Astrocyte of the spinal cord (primary cell): ENCODE measurements at regions not wholly inside any gene's neighbourhood (a gene's known extent, or its start where the extent isn't known, plus 50 kb on each side); places are given as distances from the start of the nearest gene placed in this dataset.
"Not testable (repeated sequence)": the region's sequence is repeated elsewhere in the genome, so short reads cannot be mapped to it uniquely, and the experiment has no call there.

Experiments used
- DNase-seq: peaks from one replicate; pipeline ENCODE4 v3.0.0; 2011; ENCODE audit warnings: low read depth, low spot score
- H3K4me3 ChIP-seq: 2 replicates; pipeline ENCODE4 v1.5.1; 2011; ENCODE audit warnings: low read depth, mild to moderate bottlenecking, low read length, moderate library complexity
- in situ Hi-C: cut with HindIII; loops from 2 replicates; pipeline ENCODE4 v1.10.0; 2017; ENCODE audit warnings: low sequenced_read_pairs

DNA sequence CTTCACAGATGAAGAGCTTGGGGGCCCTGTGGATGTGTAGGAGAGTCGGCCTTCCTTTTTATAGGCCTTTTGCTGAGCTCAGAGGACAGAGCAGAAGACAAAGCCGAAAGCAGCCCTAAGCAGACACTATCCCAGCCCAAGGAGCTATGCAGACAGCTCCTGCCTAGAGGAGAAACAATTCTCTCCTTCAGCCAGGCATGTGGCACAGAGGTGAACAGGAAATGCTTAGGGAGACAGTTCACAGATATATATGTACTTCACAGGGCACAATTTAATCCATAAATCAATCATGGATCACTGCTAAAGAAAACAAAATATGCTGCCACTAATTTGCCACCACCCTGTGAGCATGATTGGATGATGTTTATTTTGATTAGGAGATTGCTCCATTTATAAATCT is 164.5 kb upstream of the PLGLB2 start:
- DNase-seq, H3K4me3 ChIP-seq, in situ Hi-C loops: not testable (repeated sequence)

DNA sequence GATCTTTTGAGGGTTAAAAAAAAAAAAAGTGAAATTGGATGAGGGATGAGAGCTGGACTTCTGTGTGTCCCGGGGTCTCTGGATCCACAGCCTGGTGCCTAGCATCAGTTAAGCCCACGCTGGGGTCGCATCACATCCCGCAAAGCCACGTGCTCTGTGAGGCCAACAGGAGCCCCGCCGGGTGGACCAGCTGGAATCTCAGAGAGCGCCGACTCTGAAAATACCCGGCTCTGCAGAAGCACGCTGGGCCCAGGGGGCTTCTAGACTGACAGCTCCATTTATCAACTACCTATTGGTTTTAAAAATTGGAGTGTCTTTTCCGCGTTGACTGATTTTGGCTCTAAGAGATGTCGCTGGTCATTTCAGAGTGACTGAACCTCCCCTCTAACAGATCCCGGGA is 164.1 kb upstream of the PLGLB2 start:
- in situ Hi-C loops, H3K4me3 ChIP-seq, DNase-seq: not testable (repeated sequence)

DNA sequence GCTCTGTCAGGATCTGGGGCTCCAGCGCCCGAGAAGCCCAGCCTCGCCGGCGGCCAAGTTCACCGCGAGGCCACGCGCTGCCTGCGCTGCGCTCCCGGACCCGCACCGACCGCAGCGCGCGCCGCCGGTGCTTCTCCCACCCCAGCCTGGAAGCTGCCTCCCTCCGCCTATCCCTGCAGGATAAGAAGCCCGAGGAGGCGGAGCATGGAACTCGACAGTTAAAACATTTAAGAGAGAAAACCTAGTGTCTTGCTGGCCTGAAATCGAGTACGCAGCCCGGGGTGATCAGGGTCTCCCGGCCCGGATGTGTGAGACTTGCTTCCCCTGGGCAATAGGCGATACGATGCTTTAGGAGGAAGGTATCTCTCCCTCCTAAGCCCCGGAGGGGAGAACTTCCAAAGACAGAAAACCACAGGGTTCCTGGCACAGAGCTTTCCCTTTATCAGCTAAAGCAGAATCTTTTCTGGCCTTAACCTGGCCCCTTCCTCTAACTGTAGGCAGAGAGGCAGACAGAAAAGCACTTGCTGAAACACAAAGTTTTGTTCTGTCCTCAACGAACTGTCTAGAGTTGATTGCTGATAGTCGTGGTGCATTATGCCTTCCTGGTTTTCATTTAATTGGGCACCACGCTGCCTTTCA is 163.5 kb upstream of the PLGLB2 start:
- H3K4me3 ChIP-seq, in situ Hi-C loops: not testable (repeated sequence)
- peak; percentile 35 for DNase-seq

DNA sequence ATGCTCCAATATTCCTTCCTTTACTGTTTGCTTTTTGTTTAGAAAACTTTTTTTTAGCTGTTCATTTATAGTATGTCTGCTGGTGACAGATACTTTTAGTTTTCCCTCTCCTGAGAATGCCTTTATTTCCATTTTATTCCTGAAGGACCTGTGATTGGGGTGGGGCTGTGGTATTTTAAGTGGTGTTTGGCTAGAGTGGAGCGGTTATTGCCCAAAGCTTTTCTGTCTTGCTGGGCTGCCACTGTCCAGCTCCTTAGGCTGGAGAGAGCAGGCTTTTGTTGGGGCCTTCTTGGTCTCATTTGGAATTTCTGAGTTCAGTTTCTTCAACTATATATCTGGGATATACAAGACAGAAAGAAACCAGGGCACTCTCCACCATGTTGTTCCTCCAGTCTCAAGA is 160.0 kb upstream of the PLGLB2 start:
- DNase-seq, in situ Hi-C loops, H3K4me3 ChIP-seq: not testable (repeated sequence)

DNA sequence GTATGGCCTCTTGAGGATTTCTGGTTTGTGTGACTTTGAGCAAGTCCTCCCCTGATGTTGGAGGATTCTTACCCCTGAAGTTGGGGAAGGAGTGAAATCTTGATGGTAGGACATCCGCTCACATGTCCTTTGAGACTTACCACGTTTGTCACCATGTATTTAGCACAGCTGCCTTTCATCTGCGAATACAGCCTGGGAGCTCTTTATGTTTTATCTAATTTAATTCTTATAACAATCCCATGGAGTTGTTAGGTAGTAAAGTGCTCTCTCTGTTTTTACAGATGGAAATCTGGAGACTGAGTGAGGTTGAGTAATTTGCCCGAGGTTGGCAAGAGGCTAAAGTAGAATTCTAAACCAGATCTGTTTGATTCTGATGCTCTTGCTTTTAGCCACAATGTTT is 154.9 kb upstream of the PLGLB2 start:
- in situ Hi-C loops, H3K4me3 ChIP-seq, DNase-seq: not testable (repeated sequence)

DNA sequence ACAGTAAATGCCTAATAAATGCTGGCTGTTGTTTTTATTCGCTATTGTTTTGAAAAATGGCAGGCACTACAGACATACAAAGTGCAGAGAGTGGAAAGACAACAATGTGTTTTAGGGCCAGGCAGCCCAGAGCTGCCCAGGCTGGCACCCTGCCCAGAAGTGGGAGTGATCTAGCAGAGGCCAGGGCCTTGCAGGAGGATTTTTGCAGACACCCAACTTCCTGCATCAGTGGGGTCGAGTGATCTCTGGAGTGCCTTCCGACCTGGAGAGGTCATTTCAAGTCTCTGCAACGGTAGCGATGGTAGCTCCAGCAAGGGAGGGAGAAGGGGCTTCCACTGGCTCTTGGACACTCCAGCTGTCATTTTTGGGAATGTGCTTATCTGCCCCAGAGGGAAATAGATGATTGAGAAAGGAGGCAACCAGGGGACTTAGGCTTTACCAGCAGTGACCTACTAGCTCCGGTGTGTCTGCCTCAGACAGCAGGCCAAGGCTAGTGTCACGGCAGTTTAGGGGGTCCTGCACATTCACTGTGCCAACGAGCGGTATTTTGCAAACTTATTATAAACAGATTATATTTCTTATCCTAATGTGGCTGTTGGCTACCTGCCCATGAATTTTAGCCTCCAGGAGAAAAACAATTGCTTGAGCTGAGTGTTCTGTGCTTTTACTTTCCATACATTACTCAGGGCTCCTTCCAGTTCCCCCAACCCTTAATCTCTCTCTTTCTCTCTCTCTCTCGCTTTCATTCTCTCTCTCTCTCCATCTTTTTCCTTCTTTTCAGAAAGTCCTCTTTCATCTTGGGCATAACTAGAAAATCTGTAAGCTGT is 153.9 kb upstream of the PLGLB2 start:
- in situ Hi-C loops, H3K4me3 ChIP-seq: not testable (repeated sequence)
- DNase-seq, result peak; percentile 36

DNA sequence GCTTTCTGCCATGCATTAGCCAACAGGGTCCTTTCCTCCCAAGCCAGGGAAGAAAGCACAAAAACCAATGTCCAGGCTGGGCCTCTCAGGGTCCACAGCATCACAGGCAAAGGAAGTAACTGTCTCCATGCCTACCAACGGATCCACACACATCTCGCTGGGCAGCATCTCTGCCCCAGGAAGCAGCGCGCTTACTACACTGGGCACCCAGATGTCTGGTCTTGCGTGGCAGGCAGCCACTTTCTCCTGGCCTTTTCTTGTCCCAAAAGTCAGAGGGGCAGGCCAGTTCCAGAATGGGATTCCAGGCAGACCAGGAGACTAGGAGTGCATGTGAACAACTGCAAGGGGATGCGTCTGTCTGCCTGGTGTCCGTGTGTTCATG is 153.3 kb upstream of the PLGLB2 start:
- in situ Hi-C loops, H3K4me3 ChIP-seq: not testable (repeated sequence)
- peak; percentile 0 for DNase-seq

DNA sequence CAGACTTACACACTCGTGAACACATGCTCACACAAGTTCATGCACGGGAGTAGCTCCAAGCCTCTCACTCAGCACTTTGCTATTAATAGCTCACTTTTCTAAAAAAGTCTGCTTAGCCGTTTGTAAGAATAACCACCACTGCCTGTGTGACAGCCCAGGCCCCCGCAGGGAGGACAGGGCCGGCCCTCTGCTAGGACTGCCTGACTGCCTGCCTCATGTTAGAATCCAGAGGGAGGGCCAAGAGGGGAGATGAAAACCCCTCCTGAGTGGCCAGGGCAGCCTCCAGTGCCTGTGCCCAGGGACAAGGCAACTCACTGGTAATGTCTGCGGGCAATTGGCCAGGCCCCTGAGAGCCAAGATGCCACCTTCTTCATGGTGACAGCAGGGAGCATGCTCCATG is 152.9 kb upstream of the PLGLB2 start:
- H3K4me3 ChIP-seq, in situ Hi-C loops: not testable (repeated sequence)
- DNase-seq, result peak; percentile 22

DNA sequence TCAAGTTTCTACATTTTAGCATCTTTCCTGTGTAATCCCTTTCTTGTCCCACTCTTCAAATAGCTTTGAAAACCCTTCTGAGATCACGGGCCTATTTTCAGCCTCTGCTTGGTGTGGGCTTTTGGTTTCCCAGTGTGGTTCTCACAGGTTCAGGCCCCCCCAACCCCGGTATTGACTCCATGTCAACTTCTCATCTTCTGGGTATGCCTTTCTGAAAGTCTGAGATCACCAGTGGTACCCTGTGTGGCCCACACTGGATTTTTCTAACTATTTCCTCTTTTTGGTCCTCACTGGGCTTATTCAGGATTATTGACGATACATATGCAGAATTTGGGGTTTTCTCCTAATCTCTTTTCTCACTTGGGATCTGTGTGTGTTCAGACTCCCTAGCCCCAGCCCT is 146.9 kb upstream of the PLGLB2 start:
- DNase-seq, in situ Hi-C loops: not testable (repeated sequence)

DNA sequence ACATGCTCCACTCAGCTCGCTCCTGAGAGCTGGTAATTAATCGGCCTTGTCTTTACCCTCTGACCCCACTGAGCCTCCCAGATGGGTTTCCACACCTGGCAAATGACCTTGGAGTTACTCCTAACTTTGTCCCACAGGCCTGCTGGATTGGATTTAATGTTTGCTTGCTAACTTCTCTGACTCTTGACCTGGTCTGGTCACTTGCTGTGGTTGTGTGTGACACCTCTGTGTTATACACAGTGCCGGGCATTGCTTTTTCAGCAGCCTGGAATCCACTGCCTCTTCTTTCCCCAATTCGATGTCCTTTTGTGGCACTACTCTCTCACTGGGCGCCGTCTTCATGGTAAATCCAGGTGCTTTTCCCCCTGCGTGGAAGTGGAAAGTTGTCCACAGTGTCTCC is 145.8 kb upstream of the PLGLB2 start:
- DNase-seq, in situ Hi-C loops, H3K4me3 ChIP-seq: not testable (repeated sequence)

More for the DNA sequence above, 146.9 kb upstream of the PLGLB2 start:
- not testable (repeated sequence) for H3K4me3 ChIP-seq

DNA sequence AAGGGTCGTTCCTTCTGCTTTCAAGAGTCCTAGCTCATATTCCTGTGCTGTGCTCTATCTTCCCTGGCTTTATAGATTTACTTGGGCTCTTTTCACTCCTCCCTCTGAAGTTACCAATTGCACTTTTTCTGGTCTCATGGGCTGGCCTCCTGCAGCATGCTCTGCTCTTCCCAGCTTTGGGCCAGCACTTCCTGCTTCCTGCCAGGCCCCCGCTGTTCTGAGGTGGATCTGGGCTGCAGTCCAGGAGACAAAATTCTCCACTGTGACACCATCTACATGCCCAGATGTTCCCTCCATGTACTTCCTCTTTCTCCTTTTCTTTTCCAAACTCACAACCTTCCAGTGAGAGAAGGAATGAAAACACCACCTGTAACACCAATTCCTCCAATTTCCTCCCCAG is 145.2 kb upstream of the PLGLB2 start:
- in situ Hi-C loops, DNase-seq, H3K4me3 ChIP-seq: not testable (repeated sequence)

DNA sequence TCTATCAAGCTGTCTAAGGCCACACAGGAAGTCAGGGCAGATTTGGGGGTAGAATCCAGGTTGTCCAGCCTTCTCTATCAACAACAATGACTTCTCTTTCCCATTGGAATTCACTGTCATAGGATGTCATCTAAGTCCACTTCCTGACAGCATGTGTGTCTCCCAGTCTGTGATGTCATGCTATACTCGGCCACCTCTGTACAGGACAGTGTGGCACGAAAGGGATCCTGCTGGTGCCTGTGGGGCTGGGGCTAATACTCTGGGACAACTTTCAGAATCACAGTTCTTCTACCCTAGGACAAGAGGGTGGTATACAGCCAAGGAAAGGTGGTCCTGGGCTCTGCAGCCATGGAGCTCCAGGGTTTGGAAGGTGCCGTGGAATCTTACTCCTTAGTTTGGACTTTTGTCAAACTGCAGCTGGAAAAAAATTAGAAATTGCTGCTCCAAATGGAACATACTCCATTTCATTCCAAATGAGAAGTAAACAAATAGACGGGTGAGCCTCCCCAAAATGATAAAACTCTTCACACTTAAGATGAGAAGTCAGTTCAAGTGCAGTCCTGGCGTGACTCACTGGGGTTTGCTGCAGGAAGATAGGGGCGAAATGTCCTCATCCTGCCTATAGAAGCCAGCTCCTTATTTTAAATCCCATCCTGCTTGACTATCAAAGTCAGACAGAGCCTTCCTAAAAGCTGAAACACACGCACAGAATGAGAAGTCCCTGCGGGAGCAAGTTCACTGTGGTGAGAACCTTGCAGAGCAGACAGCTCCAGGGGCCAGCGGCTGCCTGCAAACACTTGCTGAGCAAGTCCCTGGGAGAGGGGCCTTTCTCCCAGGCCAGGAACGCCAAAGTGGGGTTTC is 144.2 kb upstream of the PLGLB2 start:
- peak; percentile 31 for DNase-seq
- in situ Hi-C loops, H3K4me3 ChIP-seq: not testable (repeated sequence)

DNA sequence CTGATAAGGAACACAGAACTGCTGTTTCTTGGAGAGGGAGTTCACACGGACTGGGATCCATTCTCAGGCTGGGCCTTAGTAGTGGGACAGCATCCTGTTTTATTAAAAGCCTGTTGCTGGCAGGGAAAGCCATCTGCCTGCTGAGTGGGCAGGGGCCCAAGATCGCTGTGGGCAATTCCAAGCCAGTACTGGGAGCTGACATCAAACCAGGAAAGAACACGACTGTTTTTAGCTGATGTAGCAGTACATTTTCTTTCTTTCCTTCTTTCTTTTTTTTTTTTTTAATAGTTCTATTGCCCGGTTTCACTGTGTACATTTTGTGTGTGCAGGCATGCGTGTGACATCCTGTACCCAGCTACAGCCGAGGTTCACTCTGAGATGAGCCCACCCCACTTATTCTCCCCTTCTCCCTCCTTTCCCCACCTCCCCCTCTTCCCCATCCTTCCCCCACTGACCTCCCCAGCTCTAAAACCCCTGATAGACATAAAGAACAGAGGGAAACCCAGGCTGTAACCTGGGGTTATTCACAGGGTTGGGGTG is 143.5 kb upstream of the PLGLB2 start:
- H3K4me3 ChIP-seq, in situ Hi-C loops: not testable (repeated sequence)
- peak; percentile 31 for DNase-seq

DNA sequence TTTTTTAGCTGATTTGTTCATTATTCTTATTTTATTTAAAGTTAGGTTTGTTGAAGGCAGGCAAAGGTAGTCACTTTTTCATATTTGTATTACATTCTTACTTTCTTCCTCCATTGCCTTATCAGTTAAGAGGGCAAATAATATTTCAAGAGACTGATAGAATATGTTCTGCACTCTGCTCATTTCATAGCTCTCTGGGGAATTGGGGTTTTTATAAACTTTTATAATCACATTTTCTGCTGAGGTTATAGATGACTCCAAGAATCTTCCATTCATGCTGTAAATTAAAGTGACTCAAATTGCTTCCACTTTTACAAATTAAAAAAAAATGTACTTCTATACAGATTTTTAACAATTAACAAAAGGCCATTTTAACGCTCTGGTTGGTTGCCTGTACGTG is 142.9 kb upstream of the PLGLB2 start:
- in situ Hi-C loops, H3K4me3 ChIP-seq, DNase-seq: not testable (repeated sequence)

DNA sequence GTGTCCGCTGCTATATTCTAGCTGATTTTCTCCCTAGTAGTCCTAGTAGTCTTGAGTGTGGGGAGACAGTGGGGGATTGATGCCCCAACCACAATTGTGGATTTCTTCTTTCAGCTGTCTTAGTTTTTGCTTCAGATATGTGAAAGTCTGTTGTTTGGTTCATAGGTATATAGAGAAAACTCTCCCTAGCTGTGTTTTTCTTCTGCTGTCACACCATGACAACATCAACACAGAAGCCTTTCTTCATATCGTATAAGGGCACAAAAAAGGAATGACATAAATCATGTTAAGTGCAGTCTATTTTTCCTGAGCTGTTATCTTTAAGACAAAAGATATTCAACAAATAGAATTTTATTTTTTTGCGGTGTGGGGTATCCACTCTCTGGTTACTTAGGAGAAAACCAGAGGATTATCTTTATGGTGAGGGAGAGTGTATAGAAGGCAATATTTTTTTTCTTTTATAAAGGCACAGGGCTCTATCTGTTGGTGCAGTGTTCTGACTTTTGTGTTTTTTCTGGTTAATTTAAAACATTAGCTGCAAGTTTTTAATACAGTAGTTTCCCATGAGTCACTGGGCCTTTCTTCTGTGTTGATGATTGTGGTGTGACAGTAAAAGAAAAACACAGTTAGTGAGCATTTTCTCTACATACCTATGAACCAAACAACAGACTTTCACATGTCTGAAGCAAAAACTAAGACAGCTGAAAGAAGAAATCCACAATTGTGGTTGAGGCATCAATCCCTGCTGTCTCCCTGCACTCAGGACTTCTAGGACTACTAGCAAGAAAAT is 139.3 kb upstream of the PLGLB2 start:
- DNase-seq, in situ Hi-C loops: not testable (repeated sequence)

DNA sequence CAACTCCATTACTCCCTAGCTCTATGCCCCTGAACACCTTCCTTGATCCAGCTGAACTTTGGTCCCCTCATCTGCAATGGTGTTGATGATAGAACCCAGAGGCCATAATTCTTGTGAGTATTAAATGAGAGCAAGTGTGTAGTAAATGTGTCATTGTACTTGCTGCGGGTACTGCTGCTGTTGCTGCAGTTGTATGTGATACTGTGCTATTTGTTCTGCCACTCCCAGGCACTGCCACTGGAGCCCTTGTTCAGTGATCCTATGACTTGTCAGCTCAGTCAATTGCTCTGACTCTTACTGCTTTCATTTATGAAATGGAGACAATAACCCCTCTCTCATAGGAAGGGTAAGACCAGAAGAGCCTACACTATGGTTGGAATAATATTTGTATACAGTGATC is 136.9 kb upstream of the PLGLB2 start:
- in situ Hi-C loops, H3K4me3 ChIP-seq, DNase-seq: not testable (repeated sequence)

More for the DNA sequence above, 139.3 kb upstream of the PLGLB2 start:
- H3K4me3 ChIP-seq, result not testable (repeated sequence)
